Nephron progenitor cell (in vitro differentiated cells): ENCODE measurements at regions not wholly inside any gene's neighbourhood (a gene's known extent, or its start where the extent isn't known, plus 50 kb on each side); places are given as distances from the start of the nearest gene placed in this dataset.

Experiments used
- DNase-seq: peaks from one replicate; pipeline ENCODE4 v3.0.0; 2021
- H3K27ac Mint-ChIP-seq: 2 replicates; pipeline ENCODE4 v1.8.0; 2021; ENCODE audit warnings: mild to moderate bottlenecking, moderate library complexity, mixed read lengths
- H3K27me3 Mint-ChIP-seq: 2 replicates; pipeline ENCODE4 v1.8.0; 2021; ENCODE audit warnings: mild to moderate bottlenecking, low read depth, mixed read lengths; ENCODE audit not compliant: poor library complexity
- H3K36me3 Mint-ChIP-seq: 2 replicates; pipeline ENCODE4 v1.8.0; 2021; ENCODE audit warnings: low read depth, mixed read lengths
- H3K4me1 Mint-ChIP-seq: 2 replicates; pipeline ENCODE4 v1.8.0; 2021; ENCODE audit warnings: mixed read lengths
- H3K4me3 Mint-ChIP-seq: 2 replicates; pipeline ENCODE4 v1.8.0; 2021; ENCODE audit warnings: mild to moderate bottlenecking, moderate library complexity, mixed read lengths
- H3K9me3 Mint-ChIP-seq: 2 replicates; pipeline ENCODE4 v1.8.0; 2021; ENCODE audit warnings: mild to moderate bottlenecking, moderate library complexity, mixed read lengths
- CTCF ChIP-seq: fragments of 200-600 bp; sonication (generic); IDR thresholded peaks from 2 replicates; pipeline ENCODE4 v1.5.0; 2021; ENCODE audit warnings: antibody characterized with exemption

- Mint-ChIP-seq H3K4me1 (no peaks in the 10 kb centered on the region), H3K4me3 (no peak overlapping the region), H3K9me3 (no peaks in the 10 kb centered on the region), H3K27ac (no peak overlapping the region), H3K36me3 (no peaks in the 10 kb centered on the region), H3K27me3 (peaks cover 3% of the 10 kb centered on the region)
- no peak for TF ChIP-seq CTCF
- DNase-seq, result no peak
These were observed 105.5 kb downstream of the RPE65 start for GRCh38 chr1:68344208-68344607.

- Mint-ChIP-seq H3K4me1 (no peaks in the 10 kb centered on the region), H3K36me3 (no peaks in the 10 kb centered on the region), H3K9me3 (no peaks in the 10 kb centered on the region), H3K4me3 (no peak overlapping the region), H3K27me3 (peaks cover 6% of the 10 kb centered on the region), H3K27ac (no peak overlapping the region)
- DNase-seq, result no peak
- no peak for TF ChIP-seq CTCF
These were observed 108.6 kb upstream of the WLS start for GRCh38 chr1:68340951-68341350.

- no peak for TF ChIP-seq CTCF
- no peak overlapping the region for H3K4me3 Mint-ChIP-seq
- H3K36me3 Mint-ChIP-seq, result no peaks in the 10 kb centered on the region
- peaks cover 6% of the 10 kb centered on the region for H3K27me3 Mint-ChIP-seq
- no peak for DNase-seq
- H3K9me3 Mint-ChIP-seq, result no peaks in the 10 kb centered on the region
- H3K27ac Mint-ChIP-seq, result no peak overlapping the region
- no peaks in the 10 kb centered on the region for H3K4me1 Mint-ChIP-seq
These were observed 107.2 kb upstream of the WLS start for GRCh38 chr1:68339505-68339904.

GRCh38 chr1:68338081-68338480, 105.8 kb upstream of the WLS start:
- Mint-ChIP-seq H3K27me3 (peaks cover 10% of the 10 kb centered on the region), H3K4me3 (no peak overlapping the region), H3K4me1 (no peaks in the 10 kb centered on the region), H3K27ac (no peak overlapping the region), H3K9me3 (no peaks in the 10 kb centered on the region), H3K36me3 (no peaks in the 10 kb centered on the region)
- no peak for DNase-seq
- no peak for TF ChIP-seq CTCF

- Mint-ChIP-seq H3K27ac (no peak overlapping the region), H3K4me3 (no peak overlapping the region), H3K36me3 (no peaks in the 10 kb centered on the region), H3K27me3 (peaks cover 7% of the 10 kb centered on the region), H3K9me3 (no peaks in the 10 kb centered on the region), H3K4me1 (no peaks in the 10 kb centered on the region)
- DNase-seq, result no peak
- TF ChIP-seq CTCF, result no peak
These were observed 99.7 kb upstream of the WLS start for GRCh38 chr1:68332041-68332440.

GRCh38 chr1:68331117-68331865, 99.0 kb upstream of the WLS start:
- Mint-ChIP-seq H3K9me3 (no peaks in the 10 kb centered on the region), H3K4me3 (no peak overlapping the region), H3K27ac (no peak overlapping the region), H3K4me1 (no peaks in the 10 kb centered on the region), H3K27me3 (peaks cover 7% of the 10 kb centered on the region), H3K36me3 (no peaks in the 10 kb centered on the region)
- TF ChIP-seq CTCF, result no peak
- DNase-seq, result no peak
